GM19351 (cell line): ENCODE measurements at regions not wholly inside any gene's neighbourhood (a gene's known extent, or its start where the extent isn't known, plus 50 kb on each side); places are given as distances from the start of the nearest gene placed in this dataset.
"Not testable (repeated sequence)": the region's sequence is repeated elsewhere in the genome, so short reads cannot be mapped to it uniquely, and the experiment has no call there.

Experiments used
- ATAC-seq: cut with Tn5 transposase; IDR thresholded peaks from one replicate; pipeline ENCODE4 v1.9.1; 2021; ENCODE audit warnings: mild to moderate bottlenecking, moderate library complexity; ENCODE audit not compliant: unreplicated experiment

- no peak for ATAC-seq
Observed at GRCh38 chr6:157727629-157728182, 95.3 kb upstream of the SNX9 start.

- no peak for ATAC-seq
Observed at GRCh38 chr6:157728183-157728881, 94.7 kb upstream of the SNX9 start.

GRCh38 chr6:157731221-157731620, 91.8 kb upstream of the SNX9 start:
- no peak for ATAC-seq

GRCh38 chr6:157732007-157732406, 91.0 kb upstream of the SNX9 start:
- no peak for ATAC-seq

GRCh38 chr6:157732416-157733161, 90.5 kb upstream of the SNX9 start:
- ATAC-seq, result no peak

- ATAC-seq, result not testable (repeated sequence)
Observed at GRCh38 chr6:157736555-157736954, 86.5 kb upstream of the SNX9 start.

GRCh38 chr6:157741321-157741947, 81.6 kb upstream of the SNX9 start:
- no peak for ATAC-seq

- ATAC-seq, result no peak
Observed at GRCh38 chr6:157741948-157742556, 81.0 kb upstream of the SNX9 start.

GRCh38 chr6:157744102-157744601, 78.9 kb upstream of the SNX9 start:
- no peak for ATAC-seq

GRCh38 chr6:157746897-157747296, 76.1 kb upstream of the SNX9 start:
- no peak for ATAC-seq

GRCh38 chr6:157747370-157747769, 75.7 kb upstream of the SNX9 start:
- ATAC-seq, result no peak

GRCh38 chr6:157748839-157749571, 74.0 kb upstream of the SNX9 start:
- no peak for ATAC-seq

GRCh38 chr6:157750973-157751372, 72.1 kb upstream of the SNX9 start:
- not testable (repeated sequence) for ATAC-seq

- no peak for ATAC-seq
Observed at GRCh38 chr6:157751547-157752200, 71.4 kb upstream of the SNX9 start.

- not testable (repeated sequence) for ATAC-seq
Observed at GRCh38 chr6:157752879-157753278, 70.2 kb upstream of the SNX9 start.

GRCh38 chr6:157753291-157753690, 69.8 kb upstream of the SNX9 start:
- ATAC-seq, result no peak

- ATAC-seq, result not testable (repeated sequence)
Observed at GRCh38 chr6:157753801-157754200, 69.2 kb upstream of the SNX9 start.

- no peak for ATAC-seq
Observed at GRCh38 chr6:157754351-157754750, 68.7 kb upstream of the SNX9 start.

GRCh38 chr6:157755032-157755745, 67.9 kb upstream of the SNX9 start:
- no peak for ATAC-seq
